ENCODE measurements at regions not wholly inside any gene's neighbourhood (a gene's known extent, or its start where the extent isn't known, plus 50 kb on each side); places are given as distances from the start of the nearest gene placed in this dataset.

DNA sequence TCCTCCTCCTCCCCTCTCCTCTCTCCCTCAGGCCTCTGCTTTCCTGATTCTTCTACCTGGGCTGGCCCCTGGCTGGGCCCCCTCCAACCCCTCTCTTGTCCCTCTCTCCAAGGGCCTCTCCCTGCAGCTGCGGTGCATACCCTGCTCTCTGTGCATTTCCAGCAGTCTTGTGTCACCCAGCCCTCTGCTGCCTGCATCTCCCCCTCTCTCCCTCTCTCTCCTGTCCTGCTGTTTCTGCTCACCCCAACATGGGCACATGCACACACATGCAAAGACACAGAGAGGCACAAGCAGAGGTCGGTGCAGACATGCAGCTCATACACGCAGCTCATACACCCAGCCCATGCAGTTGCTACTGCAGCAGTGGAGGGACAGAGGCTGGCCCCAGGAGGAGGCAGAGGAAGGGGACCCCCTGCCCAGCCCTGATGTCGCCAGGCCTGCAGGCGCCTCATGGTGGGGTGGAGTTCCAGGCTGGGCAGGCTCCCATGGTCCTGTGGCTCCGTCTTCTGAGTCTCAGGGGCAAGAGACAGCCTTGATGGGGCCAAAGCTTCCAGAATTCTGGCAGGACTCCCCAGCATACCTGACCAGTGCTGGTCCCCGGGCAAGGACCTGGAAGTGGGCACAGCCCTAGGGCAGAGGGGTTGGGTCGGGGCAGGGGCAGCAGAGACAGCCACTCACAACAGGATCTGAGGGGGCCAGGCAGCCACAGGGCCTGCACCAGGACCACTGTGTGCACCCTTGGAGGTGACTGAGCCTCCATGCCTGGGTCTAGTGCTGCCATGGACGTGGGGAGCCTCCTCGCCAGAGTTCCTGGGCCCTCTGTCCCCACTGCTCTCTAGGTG, 216.9 kb downstream of the C9orf50 start:
- POLR2A ChIA-PET: no interaction called here
- ATAC-seq (ENCODE audit: low read depth) (no peak), DNase-seq (no peak)
- Mint-ChIP-seq H3K4me1 (peaks cover 1% of the 10 kb centered on the region), H3K36me3 (no peaks in the 10 kb centered on the region), H3K27me3 (peaks cover 2% of the 10 kb centered on the region), H3K9me3 (no peaks in the 10 kb centered on the region), H3K27ac (peak overlapping the region; percentile 21), H3K4me3 (no peak overlapping the region)

DNA sequence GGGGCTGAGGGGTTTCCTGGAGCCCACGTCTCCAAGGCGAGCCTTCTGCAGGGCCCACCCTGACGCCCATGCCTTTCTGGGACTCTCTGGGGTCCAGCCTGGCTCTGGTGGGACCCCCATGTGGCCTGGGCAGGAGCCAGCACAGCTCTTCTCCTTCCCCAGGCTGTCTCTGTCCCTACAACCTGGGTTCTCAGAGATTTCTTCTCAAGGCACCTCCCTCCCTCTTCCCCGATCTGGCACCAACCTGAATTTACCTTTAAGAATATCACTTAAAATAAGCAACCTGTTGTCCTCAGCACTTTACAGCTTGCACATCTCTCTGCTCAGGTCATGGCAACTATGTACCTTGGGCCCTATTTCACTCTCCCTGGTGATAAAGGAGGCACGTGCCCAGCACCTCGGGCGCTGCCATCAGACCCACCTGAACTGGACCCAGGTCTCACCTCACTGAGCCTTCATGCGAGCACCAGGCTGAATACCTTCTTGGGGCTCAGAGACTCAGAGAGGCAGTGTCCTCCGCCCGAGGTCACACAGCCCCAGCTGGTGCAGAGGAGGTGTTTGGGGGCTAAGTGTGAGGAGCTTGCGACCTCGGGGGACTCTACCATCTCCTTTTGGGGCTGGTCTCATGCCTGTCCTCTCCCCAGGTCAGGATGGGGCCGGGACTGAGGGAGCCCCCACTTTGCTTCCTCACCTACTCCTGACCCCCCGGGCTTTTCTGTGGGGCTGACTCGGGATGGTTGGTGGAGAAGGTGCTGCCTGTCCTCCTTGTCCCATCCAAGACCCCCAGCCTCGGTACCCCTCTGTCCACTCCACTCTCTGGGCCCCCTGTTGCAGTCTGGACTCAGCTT, 217.7 kb downstream of the C9orf50 start:
- Mint-ChIP-seq H3K4me3 (no peak overlapping the region), H3K27ac (peak overlapping the region; percentile 30), H3K4me1 (peaks cover 1% of the 10 kb centered on the region), H3K27me3 (peaks cover 2% of the 10 kb centered on the region), H3K9me3 (no peaks in the 10 kb centered on the region), H3K36me3 (no peaks in the 10 kb centered on the region)
- POLR2A ChIA-PET: no interaction called here
- ATAC-seq (ENCODE audit: low read depth): no peak
- DNase-seq: no peak

DNA sequence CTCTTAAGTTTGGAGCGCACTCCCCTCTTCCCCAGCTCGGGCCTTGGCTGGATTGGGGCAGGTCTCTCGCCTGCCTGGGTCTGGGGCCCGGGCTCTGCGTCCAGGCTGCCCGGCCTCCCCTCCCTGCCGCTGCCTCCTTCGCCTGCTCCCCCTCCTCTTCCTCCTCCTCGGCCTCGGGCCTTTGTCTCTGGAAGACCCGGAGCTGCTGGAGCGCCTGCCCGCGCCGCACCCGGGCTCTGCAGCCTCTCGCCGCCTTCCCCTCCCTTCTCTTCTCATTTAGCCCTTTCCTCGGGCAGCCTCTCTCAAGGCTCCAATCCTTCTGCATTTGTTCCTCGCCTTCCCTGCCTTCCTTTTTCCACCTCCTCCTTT, 218.5 kb downstream of the C9orf50 start:
- no peak for DNase-seq
- H3K27ac Mint-ChIP-seq: no peak overlapping the region
- POLR2A ChIA-PET: no interaction called here
- peaks cover 2% of the 10 kb centered on the region for H3K27me3 Mint-ChIP-seq
- no peaks in the 10 kb centered on the region for H3K9me3 Mint-ChIP-seq
- ATAC-seq (ENCODE audit: low read depth): no peak
- no peaks in the 10 kb centered on the region for H3K36me3 Mint-ChIP-seq
- no peak overlapping the region for H3K4me3 Mint-ChIP-seq
- peaks cover 1% of the 10 kb centered on the region for H3K4me1 Mint-ChIP-seq

DNA sequence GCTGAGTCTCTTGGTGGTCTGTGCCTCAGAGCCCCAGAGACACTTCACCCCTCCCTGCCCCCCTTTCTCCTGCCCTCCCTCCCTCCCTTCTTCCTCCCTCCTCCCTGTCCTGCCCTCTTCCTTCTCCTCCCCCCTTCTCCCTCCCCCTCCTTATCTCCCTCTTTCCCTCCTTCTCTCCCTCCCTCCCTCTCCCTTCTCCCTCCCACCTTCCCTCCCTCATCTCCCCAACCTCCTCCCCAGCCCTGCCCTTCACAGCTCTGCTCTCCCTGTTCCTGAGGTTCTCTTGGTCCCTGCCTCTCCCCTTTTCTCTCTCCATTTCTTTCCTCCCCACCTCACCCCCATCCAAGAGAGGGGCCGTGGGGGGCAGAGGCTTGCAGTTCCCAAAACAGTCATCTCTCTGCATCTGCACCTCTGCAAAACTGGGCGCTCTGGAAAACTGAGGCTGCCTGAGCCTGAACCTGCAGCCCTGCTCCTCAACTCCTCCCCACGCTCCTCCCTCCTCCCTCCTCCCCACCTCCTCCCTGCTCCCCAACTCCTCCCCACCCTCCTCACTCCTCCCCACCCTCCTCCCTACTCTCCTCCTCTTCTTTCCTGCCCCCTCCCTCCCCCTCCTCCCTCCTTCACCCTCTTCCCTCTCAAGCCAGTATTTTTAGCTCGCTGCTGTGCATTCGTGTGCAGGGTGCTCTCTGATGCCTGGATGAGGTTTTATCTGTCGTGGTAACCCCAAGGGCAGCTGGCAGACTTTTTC, 219.1 kb downstream of the C9orf50 start:
- POLR2A ChIA-PET: no interaction called here
- Mint-ChIP-seq H3K27ac (peak overlapping the region; percentile 38), H3K27me3 (peaks cover 2% of the 10 kb centered on the region), H3K9me3 (no peaks in the 10 kb centered on the region), H3K4me3 (no peak overlapping the region), H3K36me3 (no peaks in the 10 kb centered on the region), H3K4me1 (peaks cover 1% of the 10 kb centered on the region)
- ATAC-seq (ENCODE audit: low read depth) (no peak), DNase-seq (no peak)

DNA sequence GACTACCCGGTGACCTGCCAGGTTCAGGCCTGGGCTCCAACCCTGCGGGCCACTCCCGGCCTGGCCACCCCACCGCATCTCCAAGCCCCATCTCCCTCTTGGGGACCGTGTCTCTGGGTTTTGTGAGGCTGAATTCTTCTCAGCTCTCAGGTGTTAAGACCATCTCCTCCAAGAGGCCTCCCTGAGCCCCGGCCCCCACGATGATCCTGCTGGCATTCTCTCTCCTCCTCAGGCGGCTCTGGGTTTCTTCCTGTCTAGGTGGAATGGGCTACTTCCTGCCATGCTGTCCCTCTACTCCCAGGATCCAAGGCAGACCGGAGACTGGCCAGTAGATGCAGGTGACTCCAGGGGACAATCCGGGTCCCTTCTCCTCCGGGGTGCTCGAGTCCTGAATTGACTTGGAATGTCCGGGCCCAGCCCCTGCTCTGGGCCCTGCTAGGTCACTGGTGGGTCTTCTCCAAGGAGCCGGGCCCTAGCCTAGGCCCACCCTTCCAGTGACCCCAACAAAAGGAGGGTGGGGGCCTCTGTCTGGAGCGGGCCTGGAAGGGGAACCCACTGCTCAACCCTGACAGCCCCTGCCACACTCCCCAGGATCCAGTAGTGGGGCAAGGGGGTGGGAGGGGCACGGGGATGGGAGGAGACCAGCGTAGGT, 219.8 kb downstream of the C9orf50 start:
- no peak overlapping the region for H3K4me3 Mint-ChIP-seq
- H3K9me3 Mint-ChIP-seq: no peaks in the 10 kb centered on the region
- peak overlapping the region; percentile 16 for H3K27ac Mint-ChIP-seq
- DNase-seq (no peak), ATAC-seq (ENCODE audit: low read depth) (no peak)
- no peaks in the 10 kb centered on the region for H3K36me3 Mint-ChIP-seq
- peaks cover 1% of the 10 kb centered on the region for H3K4me1 Mint-ChIP-seq
- peaks cover 2% of the 10 kb centered on the region for H3K27me3 Mint-ChIP-seq
- POLR2A ChIA-PET: no interaction called here

DNA sequence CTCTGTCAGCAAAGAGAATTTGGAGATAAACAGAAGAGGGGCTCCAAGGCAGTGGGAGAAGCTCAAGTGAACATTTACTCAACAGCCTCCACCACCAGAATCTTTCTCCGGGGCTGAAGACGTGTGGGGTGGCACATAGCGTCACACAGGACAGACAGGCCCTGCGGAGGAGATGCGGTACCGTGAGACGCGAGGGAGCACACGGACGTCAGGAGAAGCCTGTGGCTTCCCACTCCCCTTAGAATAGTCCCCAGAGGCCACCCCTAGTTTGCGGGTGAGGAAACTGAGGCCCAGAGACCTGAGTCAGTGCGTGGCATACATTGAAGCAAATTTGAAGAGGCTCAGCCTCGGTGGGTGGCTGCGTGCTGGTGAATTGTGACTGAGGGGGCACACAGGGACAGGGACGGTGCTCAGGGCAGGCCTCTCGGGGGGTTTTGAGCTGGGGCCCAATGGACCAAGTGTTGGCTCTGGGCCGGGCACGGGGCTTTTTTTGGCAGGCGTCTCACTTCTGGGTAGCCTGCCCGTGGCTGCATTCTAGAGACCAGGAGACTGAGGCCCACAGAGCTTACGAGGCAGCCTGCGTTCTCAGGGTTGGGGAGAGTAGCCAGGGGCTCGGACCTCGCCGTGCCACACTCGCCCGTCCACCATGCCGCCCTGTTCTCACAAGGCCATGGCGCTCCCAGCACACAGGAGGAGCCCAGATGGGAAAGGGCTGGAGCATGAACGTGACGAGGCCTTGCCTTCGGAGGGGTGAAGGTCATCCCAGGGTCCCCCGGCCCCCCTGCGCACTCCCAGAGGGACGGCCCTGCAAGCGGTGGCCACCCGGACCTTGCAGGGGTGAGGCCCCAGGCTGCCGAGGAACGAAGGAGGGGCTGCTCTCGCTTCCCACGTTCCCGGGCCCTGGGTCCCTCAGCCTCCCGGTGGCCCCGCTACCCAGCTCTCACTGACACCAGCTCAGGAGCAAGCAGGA, 220.6 kb downstream of the C9orf50 start:
- DNase-seq: no peak
- Mint-ChIP-seq H3K9me3 (no peaks in the 10 kb centered on the region), H3K27ac (peak overlapping the region; percentile 19), H3K27me3 (peaks cover 2% of the 10 kb centered on the region), H3K4me1 (peaks cover 1% of the 10 kb centered on the region), H3K4me3 (no peak overlapping the region), H3K36me3 (no peaks in the 10 kb centered on the region)
- no peak for ATAC-seq (ENCODE audit: low read depth)
- POLR2A ChIA-PET: no interaction called here

DNA sequence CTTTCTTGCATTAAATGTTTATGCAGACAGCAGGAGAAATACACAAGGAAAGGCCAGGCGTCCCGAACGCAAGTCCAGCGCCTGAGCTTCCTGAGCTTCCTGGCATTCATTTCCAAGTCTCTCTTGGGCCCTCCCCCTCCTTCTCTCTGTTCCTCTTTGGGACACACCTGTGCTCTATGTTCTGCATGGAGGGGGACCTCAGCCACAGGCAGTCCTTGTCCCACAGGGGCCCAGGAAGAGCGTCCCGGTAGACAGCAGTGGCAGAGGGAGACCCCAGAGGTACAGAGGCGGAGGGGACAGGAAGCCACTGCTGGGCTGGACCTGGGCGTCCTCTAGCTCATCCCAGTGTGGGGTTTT, 221.3 kb downstream of the C9orf50 start:
- DNase-seq: no peak
- POLR2A ChIA-PET: no interaction called here
- H3K4me3 Mint-ChIP-seq: no peak overlapping the region
- no peaks in the 10 kb centered on the region for H3K9me3 Mint-ChIP-seq
- H3K4me1 Mint-ChIP-seq: peaks cover 1% of the 10 kb centered on the region
- peak overlapping the region; percentile 19 for H3K27ac Mint-ChIP-seq
- H3K27me3 Mint-ChIP-seq: peaks cover 2% of the 10 kb centered on the region
- no peak for ATAC-seq (ENCODE audit: low read depth)
- no peaks in the 10 kb centered on the region for H3K36me3 Mint-ChIP-seq

DNA sequence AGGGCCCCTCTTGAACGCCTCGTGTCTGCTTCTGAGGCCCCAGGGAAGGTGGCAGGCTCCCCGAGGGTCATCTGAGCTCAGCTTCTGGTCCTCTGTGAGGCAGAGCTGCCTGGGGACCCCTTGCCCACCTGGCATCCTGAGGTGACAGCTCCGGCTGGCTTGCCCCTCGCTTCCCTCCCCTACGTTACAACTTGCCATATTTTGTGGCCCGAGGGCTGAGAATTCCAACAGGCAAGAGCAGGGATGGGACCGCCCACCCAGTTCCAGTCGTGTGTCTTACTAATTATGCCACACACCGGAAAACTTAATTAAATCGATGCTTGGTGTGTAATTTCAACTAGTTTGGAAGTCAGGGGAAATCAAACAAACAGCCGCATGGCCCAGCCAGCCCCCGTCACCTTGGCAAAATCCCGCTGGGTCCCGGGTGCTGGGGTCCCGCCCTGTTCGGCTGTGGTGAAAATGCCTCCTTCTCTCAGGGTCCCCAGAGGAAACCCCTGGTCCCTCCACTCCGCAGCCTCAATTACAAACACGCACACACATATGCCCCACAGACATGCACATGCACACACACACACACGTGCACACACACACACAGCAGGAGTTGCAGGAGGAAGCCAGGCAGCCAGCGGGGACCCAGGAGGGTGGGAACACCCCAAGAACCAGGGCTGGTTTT, 221.0 kb upstream of the IER5L start:
- ATAC-seq (ENCODE audit: low read depth): no peak
- POLR2A ChIA-PET: no interaction called here
- Mint-ChIP-seq H3K4me3 (no peak overlapping the region), H3K36me3 (no peaks in the 10 kb centered on the region), H3K27me3 (peaks cover 2% of the 10 kb centered on the region), H3K9me3 (no peaks in the 10 kb centered on the region), H3K27ac (no peak overlapping the region), H3K4me1 (peaks cover 1% of the 10 kb centered on the region)
- no peak for DNase-seq

DNA sequence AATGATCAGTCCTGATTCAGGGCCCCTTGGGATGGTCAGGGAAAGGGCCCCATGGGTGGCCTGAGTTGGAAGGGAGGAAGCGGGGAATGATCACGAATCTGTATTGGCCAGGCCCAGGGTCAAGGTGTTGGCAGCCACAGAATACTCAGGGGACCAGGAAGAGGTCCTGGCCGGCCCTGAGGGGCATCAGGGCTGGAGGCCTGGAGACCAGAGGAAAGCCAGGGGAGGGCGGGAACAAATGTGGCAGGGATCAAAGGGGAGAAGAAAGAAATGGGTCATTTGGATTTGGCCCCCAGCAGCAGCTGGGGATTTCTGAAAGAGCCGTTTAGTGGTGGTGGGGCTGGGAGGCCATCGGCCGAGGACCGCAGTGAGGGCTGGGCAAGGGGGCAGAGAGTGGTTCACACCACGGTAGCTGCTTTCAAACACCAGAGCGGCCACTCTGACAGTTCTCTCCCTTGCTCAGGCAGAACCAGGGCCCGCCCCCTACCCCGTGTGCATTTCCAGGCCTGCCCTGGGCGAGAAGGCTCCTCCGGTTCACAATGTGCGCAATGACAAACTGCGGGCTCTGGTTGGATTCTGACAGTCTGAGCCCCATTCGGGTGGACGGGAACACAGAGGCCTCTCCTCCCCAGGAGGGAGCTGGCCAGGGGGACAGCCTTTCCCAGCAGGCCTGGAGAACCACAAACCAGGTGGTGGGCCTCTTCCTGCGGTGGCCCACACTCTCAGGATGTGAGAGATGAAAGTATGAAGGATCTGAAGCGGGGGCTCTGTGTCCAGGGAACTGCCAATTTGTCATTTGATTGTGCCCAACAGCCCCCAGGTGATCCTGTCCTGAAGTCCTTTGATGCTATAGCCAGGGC, 220.3 kb upstream of the IER5L start:
- Mint-ChIP-seq H3K4me3 (no peak overlapping the region), H3K36me3 (no peaks in the 10 kb centered on the region)

DNA sequence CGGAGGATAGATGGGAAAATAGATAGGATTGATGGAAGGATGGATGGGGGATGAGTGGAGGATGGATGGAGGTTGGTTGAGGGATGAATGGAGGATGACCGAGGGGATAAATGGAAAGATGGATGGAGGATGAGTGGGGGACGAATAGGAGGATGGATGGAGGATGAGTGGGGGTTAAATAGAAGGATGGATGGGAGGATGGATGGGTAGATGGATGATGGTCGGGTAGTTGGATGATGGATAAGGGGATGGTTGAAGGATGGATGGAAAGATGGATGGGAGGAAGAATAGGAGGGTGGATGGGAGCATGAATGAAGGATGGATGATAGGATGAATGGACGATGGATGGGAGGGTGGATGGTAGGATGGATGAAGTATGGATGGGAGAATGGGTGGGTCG, 219.3 kb upstream of the IER5L start:
- ATAC-seq (ENCODE audit: low read depth) (no peak), DNase-seq (peak; percentile 2)
- Mint-ChIP-seq H3K9me3 (no peaks in the 10 kb centered on the region), H3K27ac (no peak overlapping the region), H3K36me3 (no peaks in the 10 kb centered on the region), H3K4me3 (no peak overlapping the region), H3K27me3 (no peaks in the 10 kb centered on the region), H3K4me1 (peaks cover 1% of the 10 kb centered on the region)
- POLR2A ChIA-PET: no interaction called here

More for the DNA sequence above, 220.3 kb upstream of the IER5L start:
- Mint-ChIP-seq H3K27ac (no peak overlapping the region), H3K9me3 (no peaks in the 10 kb centered on the region), H3K4me1 (peaks cover 1% of the 10 kb centered on the region), H3K27me3 (no peaks in the 10 kb centered on the region)
- POLR2A ChIA-PET: no interaction called here
- ATAC-seq (ENCODE audit: low read depth) (no peak), DNase-seq (peak; percentile 27)

DNA sequence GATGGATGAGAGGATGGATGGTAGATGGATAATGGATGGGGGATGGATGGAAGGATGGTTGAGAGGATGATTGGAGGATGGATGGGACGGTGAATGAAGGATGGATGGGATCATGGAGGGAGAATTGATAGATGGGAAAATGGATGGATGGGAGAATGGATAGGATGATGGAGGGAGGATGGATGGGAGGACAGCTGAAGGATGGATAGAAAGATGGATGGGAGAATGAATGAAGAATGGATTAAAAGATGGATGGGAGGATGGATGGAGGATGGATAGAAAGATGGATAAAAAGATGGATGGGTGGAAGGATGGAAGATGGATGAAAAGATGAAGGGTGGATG, 218.3 kb upstream of the IER5L start:
- Mint-ChIP-seq H3K27ac (no peak overlapping the region), H3K4me3 (no peak overlapping the region), H3K27me3 (no peaks in the 10 kb centered on the region), H3K4me1 (no peaks in the 10 kb centered on the region), H3K9me3 (no peaks in the 10 kb centered on the region), H3K36me3 (no peaks in the 10 kb centered on the region)
- POLR2A ChIA-PET: no interaction called here
- no peak for ATAC-seq (ENCODE audit: low read depth)
- no peak for DNase-seq
